ENCODE measurements at regions not wholly inside any gene's neighbourhood (a gene's known extent, or its start where the extent isn't known, plus 50 kb on each side); places are given as distances from the start of the nearest gene placed in this dataset.

- no peak for TF ChIP-seq EZH2 (IDR thresholded peaks at IDR 0.05; ENCODE audit: borderline replicate concordance, low read length)
- TF ChIP-seq, protein P1, sequence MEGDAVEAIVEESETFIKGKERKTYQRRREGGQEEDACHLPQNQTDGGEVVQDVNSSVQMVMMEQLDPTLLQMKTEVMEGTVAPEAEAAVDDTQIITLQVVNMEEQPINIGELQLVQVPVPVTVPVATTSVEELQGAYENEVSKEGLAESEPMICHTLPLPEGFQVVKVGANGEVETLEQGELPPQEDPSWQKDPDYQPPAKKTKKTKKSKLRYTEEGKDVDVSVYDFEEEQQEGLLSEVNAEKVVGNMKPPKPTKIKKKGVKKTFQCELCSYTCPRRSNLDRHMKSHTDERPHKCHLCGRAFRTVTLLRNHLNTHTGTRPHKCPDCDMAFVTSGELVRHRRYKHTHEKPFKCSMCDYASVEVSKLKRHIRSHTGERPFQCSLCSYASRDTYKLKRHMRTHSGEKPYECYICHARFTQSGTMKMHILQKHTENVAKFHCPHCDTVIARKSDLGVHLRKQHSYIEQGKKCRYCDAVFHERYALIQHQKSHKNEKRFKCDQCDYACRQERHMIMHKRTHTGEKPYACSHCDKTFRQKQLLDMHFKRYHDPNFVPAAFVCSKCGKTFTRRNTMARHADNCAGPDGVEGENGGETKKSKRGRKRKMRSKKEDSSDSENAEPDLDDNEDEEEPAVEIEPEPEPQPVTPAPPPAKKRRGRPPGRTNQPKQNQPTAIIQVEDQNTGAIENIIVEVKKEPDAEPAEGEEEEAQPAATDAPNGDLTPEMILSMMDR (conservative IDR thresholded peaks at IDR 0.05 in 1 of 2, IDR thresholded peaks at IDR 0.05 in 1 of 2; ENCODE audit: extremely low read depth in 1 of 2, insufficient read depth in 1 of 2, low read depth in 1 of 2, low read length in 2 of 2): no peak
Measured at GRCh38 chr5:143888912-143889311, 77.0 kb downstream of the HMHB1 start.
